SK-N-SH treated with all-trans-retinoic acid at 6 μM for 48 hours (cell line): ENCODE measurements at regions not wholly inside any gene's neighbourhood (a gene's known extent, or its start where the extent isn't known, plus 50 kb on each side); places are given as distances from the start of the nearest gene placed in this dataset.

Experiments used
- ATAC-seq: fragments of 200-7000 bp; cut with Tn5 transposase; 3 replicates; pipeline ENCODE4 v1.9.1; 2020; ENCODE audit warnings: mild to moderate bottlenecking, moderate library complexity
- ARNTL ChIP-seq: fragments of 450-650 bp; formaldehyde crosslinking; IDR thresholded peaks from 2 replicates; pipeline ENCODE4 v1.5.0; 2020; ENCODE audit warnings: low read depth, mild to moderate bottlenecking, moderate library complexity, borderline replicate concordance
- BACH2 ChIP-seq: fragments of 250-450 bp; sonication (Bioruptor Pico); IDR thresholded peaks from 2 replicates; pipeline ENCODE4 v1.9.0; 2021; ENCODE audit warnings: mild to moderate bottlenecking, borderline replicate concordance
- CREB5 ChIP-seq: fragments of 250-450 bp; sonication (Bioruptor Pico); IDR thresholded peaks from 2 replicates; pipeline ENCODE4 v1.5.1; 2020; ENCODE audit warnings: low read depth, mild to moderate bottlenecking, moderate library complexity
- CSDC2 ChIP-seq: fragments of 250-450 bp; sonication (Bioruptor Pico); IDR thresholded peaks from 2 replicates; pipeline ENCODE4 v1.5.0; 2020; ENCODE audit warnings: mild to moderate bottlenecking, moderate library complexity
- CSRNP3 ChIP-seq: fragments of 250-450 bp; sonication (Bioruptor Pico); IDR thresholded peaks from 2 replicates; pipeline ENCODE4 v1.5.1; 2021; ENCODE audit warnings: mild to moderate bottlenecking, moderate library complexity
- GLIS3 ChIP-seq: fragments of 250-450 bp; sonication (Bioruptor Pico); IDR thresholded peaks from 2 replicates; pipeline ENCODE4 v1.5.0; 2020; ENCODE audit warnings: mild to moderate bottlenecking, moderate library complexity
- ISL1 ChIP-seq: fragments of 250-450 bp; sonication (Bioruptor Pico); IDR thresholded peaks from 2 replicates; pipeline ENCODE4 v2.1.2; 2022; ENCODE audit warnings: mild to moderate bottlenecking, moderate library complexity
- OSR1 ChIP-seq: fragments of 250-450 bp; sonication (Bioruptor Pico); IDR thresholded peaks from 2 replicates; pipeline ENCODE4 v1.8.0; 2022; ENCODE audit warnings: moderate library complexity, mild to moderate bottlenecking, inconsistent platforms
- PATZ1 ChIP-seq: fragments of 250-450 bp; sonication (Bioruptor Pico); IDR thresholded peaks from 2 replicates; pipeline ENCODE4 v1.8.0; 2020; ENCODE audit warnings: mild to moderate bottlenecking, moderate library complexity, borderline replicate concordance
- POU6F1 ChIP-seq: fragments of 250-450 bp; sonication (Bioruptor Pico); IDR thresholded peaks from 2 replicates; pipeline ENCODE4 v1.8.0; 2021; ENCODE audit warnings: low read depth, mild to moderate bottlenecking, moderate library complexity, borderline replicate concordance
- PPARA ChIP-seq: fragments of 250-450 bp; sonication (Bioruptor Pico); IDR thresholded peaks from 2 replicates; pipeline ENCODE4 v1.5.0; 2020; ENCODE audit warnings: mild to moderate bottlenecking, borderline replicate concordance
- RARB ChIP-seq: fragments of 250-450 bp; sonication (Bioruptor Pico); IDR thresholded peaks from 2 replicates; pipeline ENCODE4 v1.8.0; 2021; ENCODE audit warnings: mild to moderate bottlenecking, moderate library complexity
- SNAI2 ChIP-seq: fragments of 250-450 bp; sonication (Bioruptor Pico); IDR thresholded peaks from 2 replicates; pipeline ENCODE4 v1.5.0; 2020; ENCODE audit warnings: mild to moderate bottlenecking, moderate library complexity
- TCF4 ChIP-seq: fragments of 250-450 bp; sonication (Bioruptor Pico); IDR thresholded peaks from 2 replicates; pipeline ENCODE4 v1.8.0; 2021; ENCODE audit warnings: mild to moderate bottlenecking, moderate library complexity, borderline replicate concordance
- TOX ChIP-seq: fragments of 250-450 bp; sonication (Bioruptor Pico); IDR thresholded peaks from 2 replicates; pipeline ENCODE4 v1.8.0; 2021; ENCODE audit warnings: mild to moderate bottlenecking, moderate library complexity, borderline replicate concordance
- TSHZ2 ChIP-seq: fragments of 250-450 bp; sonication (Bioruptor Pico); IDR thresholded peaks from 2 replicates; pipeline ENCODE4 v1.5.0; 2020; ENCODE audit warnings: mild to moderate bottlenecking, moderate library complexity
- ZC3H10 ChIP-seq: fragments of 250-450 bp; sonication (Bioruptor Pico); IDR thresholded peaks from 2 replicates; pipeline ENCODE4 v1.5.1; 2021; ENCODE audit warnings: mild to moderate bottlenecking, moderate library complexity
- ZFP3 ChIP-seq: fragments of 250-450 bp; sonication (Bioruptor Pico); IDR thresholded peaks from 2 replicates; pipeline ENCODE4 v1.5.0; 2020; ENCODE audit warnings: mild to moderate bottlenecking, moderate library complexity
- ZFP30 ChIP-seq: fragments of 450-650 bp; formaldehyde crosslinking; IDR thresholded peaks from 2 replicates; pipeline ENCODE4 v1.5.0; 2022; ENCODE audit warnings: mild to moderate bottlenecking, moderate library complexity
- ZNF565 ChIP-seq: fragments of 450-650 bp; formaldehyde crosslinking; conservative IDR thresholded peaks from 2 replicates; pipeline ENCODE4 v1.5.0; 2020; ENCODE audit warnings: low read depth, mild to moderate bottlenecking, moderate library complexity
- ZNF70 ChIP-seq: fragments of 450-650 bp; formaldehyde crosslinking; IDR thresholded peaks from 2 replicates; pipeline ENCODE4 v1.5.0; 2020; ENCODE audit warnings: mild to moderate bottlenecking, moderate library complexity
- ZNF8 ChIP-seq: fragments of 450-650 bp; formaldehyde crosslinking; IDR thresholded peaks from 2 replicates; pipeline ENCODE4 v1.5.0; 2020; ENCODE audit warnings: mild to moderate bottlenecking, moderate library complexity

GRCh38 chr10:61097026-61097425 lies 153.0 kb upstream of the RHOBTB1 start (continued):
- TF ChIP-seq ISL1 (CRISPR knock-in tag) (no peak), RARB (CRISPR knock-in tag) (no peak), CSRNP3 (CRISPR knock-in tag) (no peak)
- TF ChIP-seq, all 23 proteins: peak for 0

- no peak for TF ChIP-seq CSRNP3 (CRISPR knock-in tag)
- TF ChIP-seq SNAI2 (CRISPR knock-in tag) = no peak
- no peak for TF ChIP-seq ARNTL (CRISPR knock-in tag)
- no peak for TF ChIP-seq CSDC2 (CRISPR knock-in tag)
- TF ChIP-seq ZNF70 = no peak
- no peak for TF ChIP-seq ISL1 (CRISPR knock-in tag)
- TF ChIP-seq TCF4 = no peak
- TF ChIP-seq ZFP30 (CRISPR knock-in tag) = no peak
- no peak for TF ChIP-seq TOX
- TF ChIP-seq ZNF8 (CRISPR knock-in tag) = no peak
- TF ChIP-seq POU6F1 (CRISPR knock-in tag) = no peak
- TF ChIP-seq CREB5 (CRISPR knock-in tag) = no peak
- TF ChIP-seq GLIS3 = no peak
- no peak for TF ChIP-seq OSR1 (CRISPR knock-in tag)
- TF ChIP-seq ZC3H10 (CRISPR knock-in tag) = no peak
- TF ChIP-seq BACH2 (CRISPR knock-in tag) = no peak
- TF ChIP-seq PATZ1 (CRISPR knock-in tag) = no peak
- TF ChIP-seq, all 23 proteins: peak for 0
- no peak for ATAC-seq
These were observed 152.1 kb upstream of the RHOBTB1 start for GRCh38 chr10:61096056-61096455.

GRCh38 chr10:61091531-61091930 lies 147.5 kb upstream of the RHOBTB1 start:
- no peak for ATAC-seq
- TF ChIP-seq BACH2 (CRISPR knock-in tag) = no peak
- TF ChIP-seq CREB5 (CRISPR knock-in tag) = no peak
- TF ChIP-seq ISL1 (CRISPR knock-in tag) = no peak
- TF ChIP-seq POU6F1 (CRISPR knock-in tag) = no peak
- TF ChIP-seq ZNF8 (CRISPR knock-in tag) = no peak
- no peak for TF ChIP-seq PATZ1 (CRISPR knock-in tag)
- TF ChIP-seq TCF4 = no peak
- no peak for TF ChIP-seq SNAI2 (CRISPR knock-in tag)
- no peak for TF ChIP-seq ZC3H10 (CRISPR knock-in tag)
- TF ChIP-seq ZNF565 (CRISPR knock-in tag) = no peak
- no peak for TF ChIP-seq ZFP30 (CRISPR knock-in tag)
- no peak for TF ChIP-seq TSHZ2 (CRISPR knock-in tag)
- no peak for TF ChIP-seq ZFP3 (CRISPR knock-in tag)
- TF ChIP-seq PPARA (CRISPR knock-in tag) = no peak
- TF ChIP-seq GLIS3 = no peak
